GM12878 (cell line): ENCODE measurements at regions not wholly inside any gene's neighbourhood (a gene's known extent, or its start where the extent isn't known, plus 50 kb on each side); places are given as distances from the start of the nearest gene placed in this dataset.

ENCODE experiments used
- JUND ChIP-seq: IDR thresholded peaks from 2 replicates; pipeline ENCODE4 v1.6.1; 2012; ENCODE audit warnings: low read depth, mild to moderate bottlenecking, low read length, improper control_type of control experiment, moderate library complexity
- MYC ChIP-seq: IDR thresholded peaks from 2 replicates; pipeline ENCODE4 v1.6.1; 2011; ENCODE audit warnings: mild to moderate bottlenecking, low read length, moderate library complexity, inconsistent platforms; ENCODE audit not compliant: insufficient read depth, insufficient replicate concordance, insufficient read length, severe bottlenecking
- POLR2AphosphoS5 ChIP-seq: IDR thresholded peaks from 2 replicates; pipeline ENCODE4 v1.6.1; 2011; ENCODE audit warnings: mild to moderate bottlenecking, low read length, inconsistent platforms
- RAD21 ChIP-seq: IDR thresholded peaks from 2 replicates; pipeline ENCODE4 v1.6.1; 2011; ENCODE audit warnings: mild to moderate bottlenecking, low read depth, low read length, moderate library complexity; ENCODE audit not compliant: insufficient read depth
- RFX5 ChIP-seq: IDR thresholded peaks from 2 replicates; pipeline ENCODE4 v1.6.1; 2011; ENCODE audit warnings: low read depth, low read length, improper control_type of control experiment
- SREBF1 ChIP-seq: IDR thresholded peaks from 2 replicates; pipeline ENCODE4 v1.6.1; 2012; ENCODE audit warnings: mild to moderate bottlenecking, low read length
- ZNF217 ChIP-seq: fragments of 450-650 bp; IDR thresholded peaks from 2 replicates; pipeline ENCODE4 v1.6.1; 2017; ENCODE audit warnings: antibody characterized with exemption, mild to moderate bottlenecking
- ZNF274 ChIP-seq: IDR thresholded peaks from one replicate; pipeline ENCODE4 v1.8.0; 2011; ENCODE audit not compliant: insufficient read length, insufficient read depth
- TF ChIP-seq, protein P1 (sequence below), 3 experiments: IDR thresholded peaks in 2 of 3; conservative IDR thresholded peaks in 1 of 3; 2 replicates each; pipeline ENCODE4 v1.5.1; 2011; ENCODE audit warnings: low read depth in 3 of 3, low read length in 3 of 3, mild to moderate bottlenecking in 3 of 3, control low read depth in 2 of 3, moderate library complexity in 2 of 3, inconsistent platforms in 1 of 3, mixed read lengths in 1 of 3; ENCODE audit not compliant: control insufficient read depth in 2 of 3, insufficient read depth in 1 of 3; ENCODE audit errors: extremely low read depth in 1 of 3
- TF ChIP-seq, protein P2 (sequence below): IDR thresholded peaks from 2 replicates; pipeline ENCODE4 v1.6.1; 2011; ENCODE audit warnings: mild to moderate bottlenecking, low read depth, low read length, moderate library complexity; ENCODE audit not compliant: insufficient replicate concordance
- TF ChIP-seq, protein P3 (sequence below): IDR thresholded peaks from 2 replicates; pipeline ENCODE4 v1.6.1; 2011; ENCODE audit warnings: low read depth, mild to moderate bottlenecking, low read length, moderate library complexity, borderline replicate concordance; ENCODE audit errors: extremely low read depth
- TF ChIP-seq, protein P4 (sequence below): fragments of 450-650 bp; IDR thresholded peaks from 2 replicates; pipeline ENCODE4 v1.6.1; 2017; ENCODE audit warnings: mild to moderate bottlenecking, moderate library complexity
- TF ChIP-seq, protein P5 (sequence below): fragments of 450-650 bp; IDR thresholded peaks from 2 replicates; pipeline ENCODE4 v1.6.1; 2017; ENCODE audit warnings: mild to moderate bottlenecking

DNA sequence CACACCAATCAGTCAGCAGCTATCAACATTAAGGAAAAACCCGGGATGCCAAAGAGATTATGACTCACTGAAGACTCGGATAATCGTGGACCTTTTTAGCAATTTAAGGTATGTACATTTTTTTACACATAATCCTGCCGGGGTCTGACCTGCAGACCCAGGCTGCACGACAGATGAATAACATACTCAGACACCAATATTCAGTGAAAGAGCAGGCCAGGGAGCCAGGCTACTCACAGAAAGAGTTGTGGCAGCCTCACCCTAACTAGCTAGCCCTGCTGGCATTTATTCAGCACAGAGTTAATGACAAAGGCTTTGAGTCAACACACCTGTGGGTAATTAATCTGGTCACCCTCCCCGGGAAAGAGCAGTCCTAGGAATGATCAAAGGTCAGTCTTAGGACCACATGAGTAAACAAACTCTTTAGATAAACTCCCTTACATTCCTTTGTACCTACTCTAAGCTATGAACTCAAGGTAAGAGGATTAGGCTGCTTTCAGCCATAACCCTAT lies 727.5 kb downstream of the TBL1XR1 start:
- TF ChIP-seq, protein P1, sequence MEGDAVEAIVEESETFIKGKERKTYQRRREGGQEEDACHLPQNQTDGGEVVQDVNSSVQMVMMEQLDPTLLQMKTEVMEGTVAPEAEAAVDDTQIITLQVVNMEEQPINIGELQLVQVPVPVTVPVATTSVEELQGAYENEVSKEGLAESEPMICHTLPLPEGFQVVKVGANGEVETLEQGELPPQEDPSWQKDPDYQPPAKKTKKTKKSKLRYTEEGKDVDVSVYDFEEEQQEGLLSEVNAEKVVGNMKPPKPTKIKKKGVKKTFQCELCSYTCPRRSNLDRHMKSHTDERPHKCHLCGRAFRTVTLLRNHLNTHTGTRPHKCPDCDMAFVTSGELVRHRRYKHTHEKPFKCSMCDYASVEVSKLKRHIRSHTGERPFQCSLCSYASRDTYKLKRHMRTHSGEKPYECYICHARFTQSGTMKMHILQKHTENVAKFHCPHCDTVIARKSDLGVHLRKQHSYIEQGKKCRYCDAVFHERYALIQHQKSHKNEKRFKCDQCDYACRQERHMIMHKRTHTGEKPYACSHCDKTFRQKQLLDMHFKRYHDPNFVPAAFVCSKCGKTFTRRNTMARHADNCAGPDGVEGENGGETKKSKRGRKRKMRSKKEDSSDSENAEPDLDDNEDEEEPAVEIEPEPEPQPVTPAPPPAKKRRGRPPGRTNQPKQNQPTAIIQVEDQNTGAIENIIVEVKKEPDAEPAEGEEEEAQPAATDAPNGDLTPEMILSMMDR (IDR thresholded peaks at IDR 0.05 in 2 of 3, conservative IDR thresholded peaks at IDR 0.05 in 1 of 3; ENCODE audit: control insufficient read depth in 2 of 3, extremely low read depth in 1 of 3, insufficient read depth in 1 of 3, low read depth in 3 of 3, low read length in 3 of 3) = no peak
- no peak for TF ChIP-seq ZNF274
- TF ChIP-seq, protein P2, sequence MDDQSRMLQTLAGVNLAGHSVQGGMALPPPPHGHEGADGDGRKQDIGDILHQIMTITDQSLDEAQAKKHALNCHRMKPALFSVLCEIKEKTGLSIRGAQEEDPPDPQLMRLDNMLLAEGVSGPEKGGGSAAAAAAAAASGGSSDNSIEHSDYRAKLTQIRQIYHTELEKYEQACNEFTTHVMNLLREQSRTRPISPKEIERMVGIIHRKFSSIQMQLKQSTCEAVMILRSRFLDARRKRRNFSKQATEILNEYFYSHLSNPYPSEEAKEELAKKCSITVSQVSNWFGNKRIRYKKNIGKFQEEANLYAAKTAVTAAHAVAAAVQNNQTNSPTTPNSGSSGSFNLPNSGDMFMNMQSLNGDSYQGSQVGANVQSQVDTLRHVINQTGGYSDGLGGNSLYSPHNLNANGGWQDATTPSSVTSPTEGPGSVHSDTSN = no peak
- no peak for TF ChIP-seq SREBF1
- TF ChIP-seq POLR2AphosphoS5 = no peak
- TF ChIP-seq, protein P3, sequence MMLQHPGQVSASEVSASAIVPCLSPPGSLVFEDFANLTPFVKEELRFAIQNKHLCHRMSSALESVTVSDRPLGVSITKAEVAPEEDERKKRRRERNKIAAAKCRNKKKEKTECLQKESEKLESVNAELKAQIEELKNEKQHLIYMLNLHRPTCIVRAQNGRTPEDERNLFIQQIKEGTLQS = no peak
- TF ChIP-seq JUND = no peak
- TF ChIP-seq MYC = no peak
- TF ChIP-seq, protein P4, sequence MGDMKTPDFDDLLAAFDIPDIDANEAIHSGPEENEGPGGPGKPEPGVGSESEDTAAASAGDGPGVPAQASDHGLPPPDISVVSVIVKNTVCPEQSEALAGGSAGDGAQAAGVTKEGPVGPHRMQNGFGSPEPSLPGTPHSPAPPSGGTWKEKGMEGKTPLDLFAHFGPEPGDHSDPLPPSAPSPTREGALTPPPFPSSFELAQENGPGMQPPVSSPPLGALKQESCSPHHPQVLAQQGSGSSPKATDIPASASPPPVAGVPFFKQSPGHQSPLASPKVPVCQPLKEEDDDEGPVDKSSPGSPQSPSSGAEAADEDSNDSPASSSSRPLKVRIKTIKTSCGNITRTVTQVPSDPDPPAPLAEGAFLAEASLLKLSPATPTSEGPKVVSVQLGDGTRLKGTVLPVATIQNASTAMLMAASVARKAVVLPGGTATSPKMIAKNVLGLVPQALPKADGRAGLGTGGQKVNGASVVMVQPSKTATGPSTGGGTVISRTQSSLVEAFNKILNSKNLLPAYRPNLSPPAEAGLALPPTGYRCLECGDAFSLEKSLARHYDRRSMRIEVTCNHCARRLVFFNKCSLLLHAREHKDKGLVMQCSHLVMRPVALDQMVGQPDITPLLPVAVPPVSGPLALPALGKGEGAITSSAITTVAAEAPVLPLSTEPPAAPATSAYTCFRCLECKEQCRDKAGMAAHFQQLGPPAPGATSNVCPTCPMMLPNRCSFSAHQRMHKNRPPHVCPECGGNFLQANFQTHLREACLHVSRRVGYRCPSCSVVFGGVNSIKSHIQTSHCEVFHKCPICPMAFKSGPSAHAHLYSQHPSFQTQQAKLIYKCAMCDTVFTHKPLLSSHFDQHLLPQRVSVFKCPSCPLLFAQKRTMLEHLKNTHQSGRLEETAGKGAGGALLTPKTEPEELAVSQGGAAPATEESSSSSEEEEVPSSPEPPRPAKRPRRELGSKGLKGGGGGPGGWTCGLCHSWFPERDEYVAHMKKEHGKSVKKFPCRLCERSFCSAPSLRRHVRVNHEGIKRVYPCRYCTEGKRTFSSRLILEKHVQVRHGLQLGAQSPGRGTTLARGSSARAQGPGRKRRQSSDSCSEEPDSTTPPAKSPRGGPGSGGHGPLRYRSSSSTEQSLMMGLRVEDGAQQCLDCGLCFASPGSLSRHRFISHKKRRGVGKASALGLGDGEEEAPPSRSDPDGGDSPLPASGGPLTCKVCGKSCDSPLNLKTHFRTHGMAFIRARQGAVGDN = no peak
- no peak for TF ChIP-seq RFX5
- TF ChIP-seq, protein P5, sequence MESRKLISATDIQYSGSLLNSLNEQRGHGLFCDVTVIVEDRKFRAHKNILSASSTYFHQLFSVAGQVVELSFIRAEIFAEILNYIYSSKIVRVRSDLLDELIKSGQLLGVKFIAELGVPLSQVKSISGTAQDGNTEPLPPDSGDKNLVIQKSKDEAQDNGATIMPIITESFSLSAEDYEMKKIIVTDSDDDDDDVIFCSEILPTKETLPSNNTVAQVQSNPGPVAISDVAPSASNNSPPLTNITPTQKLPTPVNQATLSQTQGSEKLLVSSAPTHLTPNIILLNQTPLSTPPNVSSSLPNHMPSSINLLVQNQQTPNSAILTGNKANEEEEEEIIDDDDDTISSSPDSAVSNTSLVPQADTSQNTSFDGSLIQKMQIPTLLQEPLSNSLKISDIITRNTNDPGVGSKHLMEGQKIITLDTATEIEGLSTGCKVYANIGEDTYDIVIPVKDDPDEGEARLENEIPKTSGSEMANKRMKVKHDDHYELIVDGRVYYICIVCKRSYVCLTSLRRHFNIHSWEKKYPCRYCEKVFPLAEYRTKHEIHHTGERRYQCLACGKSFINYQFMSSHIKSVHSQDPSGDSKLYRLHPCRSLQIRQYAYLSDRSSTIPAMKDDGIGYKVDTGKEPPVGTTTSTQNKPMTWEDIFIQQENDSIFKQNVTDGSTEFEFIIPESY = no peak
- no peak for TF ChIP-seq ZNF217
- no peak for TF ChIP-seq RAD21
